ENCODE measurements at regions not wholly inside any gene's neighbourhood (a gene's known extent, or its start where the extent isn't known, plus 50 kb on each side); places are given as distances from the start of the nearest gene placed in this dataset.

- no peak overlapping the region for H3K4me3 ChIP-seq (ENCODE audit: low read length in 2 of 2)
- no CpG with 5 or more reads among the region's 1 CpG for WGBS, 2 donors (ENCODE audit: extremely low coverage in 2 of 2, insufficient read length in 2 of 2, insufficient replicate concordance in 1 of 2)
- H3K18ac ChIP-seq (ENCODE audit: low read length): no peak overlapping the region
- no peak overlapping the region for H2AK5ac ChIP-seq (ENCODE audit: low read depth, low read length)
- H3K9me3 ChIP-seq (replicated peaks in 1 of 2; ENCODE audit: control insufficient read depth in 2 of 2, insufficient read depth in 1 of 2, low read depth in 1 of 2, low read length in 2 of 2): no peaks in the 10 kb centered on the region
- no peaks in the 10 kb centered on the region for H3K4me1 ChIP-seq (ENCODE audit: control insufficient read depth in 2 of 2, insufficient read depth in 1 of 2, low read depth in 1 of 2, low read length in 2 of 2)
- H2AFZ ChIP-seq (ENCODE audit: low read length): no peak overlapping the region
- H3K23ac ChIP-seq (ENCODE audit: low read depth, low read length, poor library complexity): no peak overlapping the region
- H4K91ac ChIP-seq (ENCODE audit: low read depth, low read length, poor library complexity): no peak overlapping the region
- no peaks in the 10 kb centered on the region for H3K79me1 ChIP-seq (ENCODE audit: low read depth, low read length)
- DNase-seq (ENCODE audit: low spot score): no peak
- H3K27me3 ChIP-seq (ENCODE audit: control insufficient read depth in 3 of 3, insufficient read depth in 3 of 3, low read depth in 1 of 3, low read length in 3 of 3): no peaks in the 10 kb centered on the region
- H3K4ac ChIP-seq (ENCODE audit: low read length): no peak overlapping the region
- H2BK12ac ChIP-seq (ENCODE audit: low read length): no peak overlapping the region
- no peak overlapping the region for H2BK15ac ChIP-seq (ENCODE audit: low read length)
- H3K36me3 ChIP-seq (replicated peaks in 1 of 2; ENCODE audit: control insufficient read depth in 2 of 2, insufficient read depth in 2 of 2, low read length in 2 of 2): no peaks in the 10 kb centered on the region
- no peak overlapping the region for H3K9ac ChIP-seq (ENCODE audit: low read depth, low read length, poor library complexity)
- H2BK5ac ChIP-seq (ENCODE audit: low read length): no peak overlapping the region
- H3K4me2 ChIP-seq (ENCODE audit: insufficient read depth, low read length, poor library complexity, severe bottlenecking): no peak overlapping the region
- H3K14ac ChIP-seq (ENCODE audit: low read length): no peak overlapping the region
- no peak overlapping the region for H2BK120ac ChIP-seq (ENCODE audit: low read depth, low read length)
- no peak overlapping the region for H4K8ac ChIP-seq (ENCODE audit: low read depth, low read length)
- H3K27ac ChIP-seq (replicated peaks; ENCODE audit: low read length): no peak overlapping the region
Measured at GRCh38 chr10:118537623-118538022, 57.8 kb downstream of the PRLHR start.

GRCh38 chr10:118534136-118534535 is 61.3 kb downstream of the PRLHR start:
- Histone ChIP-seq H2BK120ac (ENCODE audit: low read depth, low read length) (no peak overlapping the region), H3K9me3 (replicated peaks in 1 of 2; ENCODE audit: control insufficient read depth in 2 of 2, insufficient read depth in 1 of 2, low read depth in 1 of 2, low read length in 2 of 2) (no peaks in the 10 kb centered on the region), H3K4me1 (ENCODE audit: control insufficient read depth in 2 of 2, insufficient read depth in 1 of 2, low read depth in 1 of 2, low read length in 2 of 2) (no peaks in the 10 kb centered on the region), H3K9ac (ENCODE audit: low read depth, low read length, poor library complexity) (no peak overlapping the region), H4K8ac (ENCODE audit: low read depth, low read length) (no peak overlapping the region), H3K27me3 (ENCODE audit: control insufficient read depth in 3 of 3, insufficient read depth in 3 of 3, low read depth in 1 of 3, low read length in 3 of 3) (no peaks in the 10 kb centered on the region), H3K4ac (ENCODE audit: low read length) (no peak overlapping the region), H2AFZ (ENCODE audit: low read length) (no peak overlapping the region), H2BK5ac (ENCODE audit: low read length) (no peak overlapping the region), H3K79me1 (ENCODE audit: low read depth, low read length) (no peaks in the 10 kb centered on the region), H3K27ac (replicated peaks; ENCODE audit: low read length) (no peak overlapping the region), H3K14ac (ENCODE audit: low read length) (no peak overlapping the region), H3K4me3 (ENCODE audit: low read length in 2 of 2) (no peak overlapping the region), H2BK12ac (ENCODE audit: low read length) (no peak overlapping the region), H2AK5ac (ENCODE audit: low read depth, low read length) (no peak overlapping the region), H2BK15ac (ENCODE audit: low read length) (no peak overlapping the region), H4K91ac (ENCODE audit: low read depth, low read length, poor library complexity) (no peak overlapping the region), H3K18ac (ENCODE audit: low read length) (no peak overlapping the region), H3K4me2 (ENCODE audit: insufficient read depth, low read length, poor library complexity, severe bottlenecking) (no peak overlapping the region), H3K23ac (ENCODE audit: low read depth, low read length, poor library complexity) (no peak overlapping the region), H3K36me3 (replicated peaks in 1 of 2; ENCODE audit: control insufficient read depth in 2 of 2, insufficient read depth in 2 of 2, low read length in 2 of 2) (no peaks in the 10 kb centered on the region)
- WGBS, 2 donors (ENCODE audit: extremely low coverage in 2 of 2, insufficient read length in 2 of 2, insufficient replicate concordance in 1 of 2): no CpG with 5 or more reads among the region's 3 CpGs
- no peak for DNase-seq (ENCODE audit: low spot score)

GRCh38 chr10:118531105-118531852 is 64.2 kb downstream of the PRLHR start:
- WGBS, 2 donors (ENCODE audit: extremely low coverage in 2 of 2, insufficient read length in 2 of 2, insufficient replicate concordance in 1 of 2): no CpG with 5 or more reads among the region's 12 CpGs
- Histone ChIP-seq H2AFZ (ENCODE audit: low read length) (no peak overlapping the region), H2BK15ac (ENCODE audit: low read length) (no peak overlapping the region)

DNA sequence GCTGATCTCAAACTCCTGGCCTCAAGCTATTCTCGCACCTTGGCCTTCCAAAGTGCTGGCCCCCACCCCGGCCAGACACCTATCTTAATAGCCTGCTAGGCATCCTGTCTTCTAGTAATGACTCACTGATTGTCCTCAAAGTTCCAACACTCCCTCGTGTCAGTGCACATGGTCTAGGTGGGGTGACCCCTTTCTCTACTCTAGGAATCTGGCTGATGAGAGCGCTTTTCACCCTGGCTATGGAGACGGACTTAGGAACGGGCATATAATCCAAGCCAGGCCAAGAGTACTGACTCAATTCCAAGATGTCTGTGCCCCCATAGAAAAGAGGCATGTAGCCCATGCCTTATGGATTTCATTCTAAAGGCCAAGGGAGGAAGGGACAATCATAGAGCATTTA is 67.0 kb downstream of the PRLHR start:
- H3K4me1 ChIP-seq (ENCODE audit: control insufficient read depth in 2 of 2, insufficient read depth in 1 of 2, low read depth in 1 of 2, low read length in 2 of 2): no peaks in the 10 kb centered on the region
- H3K36me3 ChIP-seq (replicated peaks in 1 of 2; ENCODE audit: control insufficient read depth in 2 of 2, insufficient read depth in 2 of 2, low read length in 2 of 2): no peaks in the 10 kb centered on the region
- no peak overlapping the region for H4K91ac ChIP-seq (ENCODE audit: low read depth, low read length, poor library complexity)
- H3K18ac ChIP-seq (ENCODE audit: low read length): no peak overlapping the region
- no peak overlapping the region for H3K4me2 ChIP-seq (ENCODE audit: insufficient read depth, low read length, poor library complexity, severe bottlenecking)
- H3K4ac ChIP-seq (ENCODE audit: low read length): no peak overlapping the region
- H3K79me1 ChIP-seq (ENCODE audit: low read depth, low read length): no peaks in the 10 kb centered on the region
- no peaks in the 10 kb centered on the region for H3K9me3 ChIP-seq (replicated peaks in 1 of 2; ENCODE audit: control insufficient read depth in 2 of 2, insufficient read depth in 1 of 2, low read depth in 1 of 2, low read length in 2 of 2)
- no peak overlapping the region for H3K23ac ChIP-seq (ENCODE audit: low read depth, low read length, poor library complexity)
- no peak overlapping the region for H2AK5ac ChIP-seq (ENCODE audit: low read depth, low read length)
- H3K9ac ChIP-seq (ENCODE audit: low read depth, low read length, poor library complexity): no peak overlapping the region
- H3K27me3 ChIP-seq (ENCODE audit: control insufficient read depth in 3 of 3, insufficient read depth in 3 of 3, low read depth in 1 of 3, low read length in 3 of 3): no peaks in the 10 kb centered on the region
- no peak overlapping the region for H2BK120ac ChIP-seq (ENCODE audit: low read depth, low read length)
- no peak overlapping the region for H4K8ac ChIP-seq (ENCODE audit: low read depth, low read length)
- H2BK12ac ChIP-seq (ENCODE audit: low read length): no peak overlapping the region
- H2AFZ ChIP-seq (ENCODE audit: low read length): no peak overlapping the region
- no peak overlapping the region for H2BK15ac ChIP-seq (ENCODE audit: low read length)
- no peak overlapping the region for H3K4me3 ChIP-seq (ENCODE audit: low read length in 2 of 2)
- H3K27ac ChIP-seq (replicated peaks; ENCODE audit: low read length): no peak overlapping the region
- no peak for DNase-seq (ENCODE audit: low spot score)
- no CpG with 5 or more reads among the region's 6 CpGs for WGBS, 2 donors (ENCODE audit: extremely low coverage in 2 of 2, insufficient read length in 2 of 2, insufficient replicate concordance in 1 of 2)
- H3K14ac ChIP-seq (ENCODE audit: low read length): no peak overlapping the region
- H2BK5ac ChIP-seq (ENCODE audit: low read length): no peak overlapping the region

More at GRCh38 chr10:118531105-118531852, 64.2 kb downstream of the PRLHR start:
- no peak overlapping the region for H3K23ac ChIP-seq (ENCODE audit: low read depth, low read length, poor library complexity)
- no peaks in the 10 kb centered on the region for H3K79me1 ChIP-seq (ENCODE audit: low read depth, low read length)
- H4K91ac ChIP-seq (ENCODE audit: low read depth, low read length, poor library complexity): no peak overlapping the region
- H3K9me3 ChIP-seq (replicated peaks in 1 of 2; ENCODE audit: control insufficient read depth in 2 of 2, insufficient read depth in 1 of 2, low read depth in 1 of 2, low read length in 2 of 2): no peaks in the 10 kb centered on the region
- no peak overlapping the region for H3K4me3 ChIP-seq (ENCODE audit: low read length in 2 of 2)
- H3K4me1 ChIP-seq (ENCODE audit: control insufficient read depth in 2 of 2, insufficient read depth in 1 of 2, low read depth in 1 of 2, low read length in 2 of 2): no peaks in the 10 kb centered on the region
- no peak overlapping the region for H2BK5ac ChIP-seq (ENCODE audit: low read length)
- H3K9ac ChIP-seq (ENCODE audit: low read depth, low read length, poor library complexity): no peak overlapping the region
- H3K36me3 ChIP-seq (replicated peaks in 1 of 2; ENCODE audit: control insufficient read depth in 2 of 2, insufficient read depth in 2 of 2, low read length in 2 of 2): no peaks in the 10 kb centered on the region
- H4K8ac ChIP-seq (ENCODE audit: low read depth, low read length): no peak overlapping the region
- H2AK5ac ChIP-seq (ENCODE audit: low read depth, low read length): no peak overlapping the region
- no peak for DNase-seq (ENCODE audit: low spot score)
- H3K27ac ChIP-seq (replicated peaks; ENCODE audit: low read length): no peak overlapping the region
- H2BK12ac ChIP-seq (ENCODE audit: low read length): no peak overlapping the region
- H3K4ac ChIP-seq (ENCODE audit: low read length): peak overlapping the region; percentile 44
- H3K4me2 ChIP-seq (ENCODE audit: insufficient read depth, low read length, poor library complexity, severe bottlenecking): no peak overlapping the region
- peak overlapping the region; percentile 21 for H3K18ac ChIP-seq (ENCODE audit: low read length)
- H3K27me3 ChIP-seq (ENCODE audit: control insufficient read depth in 3 of 3, insufficient read depth in 3 of 3, low read depth in 1 of 3, low read length in 3 of 3): no peaks in the 10 kb centered on the region
- no peak overlapping the region for H2BK120ac ChIP-seq (ENCODE audit: low read depth, low read length)
- no peak overlapping the region for H3K14ac ChIP-seq (ENCODE audit: low read length)

All from neuronal stem cell (in vitro differentiated cells).